ENCODE measurements at regions not wholly inside any gene's neighbourhood (a gene's known extent, or its start where the extent isn't known, plus 50 kb on each side); places are given as distances from the start of the nearest gene placed in this dataset.
"Not testable (repeated sequence)": the region's sequence is repeated elsewhere in the genome, so short reads cannot be mapped to it uniquely, and the experiment has no call there.

DNA sequence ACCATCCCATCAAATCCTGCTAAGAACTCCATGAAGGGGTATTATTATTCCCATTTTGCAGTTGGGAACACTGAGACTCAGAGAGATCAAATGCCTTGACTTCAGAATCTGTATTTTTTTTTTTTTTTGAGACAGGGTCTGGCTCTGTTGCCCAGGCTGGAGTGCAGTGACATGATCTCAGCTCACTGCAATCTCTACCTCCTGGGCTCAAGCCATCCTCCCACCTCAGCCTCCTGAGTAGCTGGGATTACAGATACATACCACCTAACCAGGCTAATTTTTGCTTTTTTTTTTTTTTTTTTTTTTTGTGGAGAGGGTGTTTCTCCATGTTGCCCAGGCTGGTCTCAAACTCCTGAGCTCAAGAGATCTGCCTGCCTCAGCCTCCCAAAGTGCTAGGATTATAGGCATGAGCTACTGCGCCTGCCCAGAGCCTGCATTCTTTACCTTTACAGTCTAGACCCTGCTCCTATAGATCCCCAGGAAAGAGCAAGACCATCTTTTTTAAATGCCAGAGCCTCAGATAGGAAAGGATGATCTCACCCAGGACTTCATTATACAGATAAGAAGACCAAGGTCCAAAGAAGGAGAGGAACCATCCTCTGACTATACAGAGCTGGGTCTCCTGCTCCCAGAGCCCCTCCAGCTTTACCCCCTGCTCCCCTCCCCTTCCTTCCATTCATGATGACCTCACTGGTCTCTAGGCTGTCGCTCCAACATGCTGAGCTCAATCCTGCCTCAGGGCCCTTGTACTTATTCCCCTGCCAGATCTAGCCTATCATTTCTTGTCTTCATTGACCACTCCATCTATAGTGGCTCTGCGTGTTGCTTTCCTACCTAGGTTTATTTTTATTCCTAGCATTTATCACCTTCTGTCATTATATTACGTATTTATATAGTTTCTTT, 138.6 kb downstream of the CEBPB start:
- no peak for DNase-seq (ENCODE audit: low read depth, low spot score)

DNA sequence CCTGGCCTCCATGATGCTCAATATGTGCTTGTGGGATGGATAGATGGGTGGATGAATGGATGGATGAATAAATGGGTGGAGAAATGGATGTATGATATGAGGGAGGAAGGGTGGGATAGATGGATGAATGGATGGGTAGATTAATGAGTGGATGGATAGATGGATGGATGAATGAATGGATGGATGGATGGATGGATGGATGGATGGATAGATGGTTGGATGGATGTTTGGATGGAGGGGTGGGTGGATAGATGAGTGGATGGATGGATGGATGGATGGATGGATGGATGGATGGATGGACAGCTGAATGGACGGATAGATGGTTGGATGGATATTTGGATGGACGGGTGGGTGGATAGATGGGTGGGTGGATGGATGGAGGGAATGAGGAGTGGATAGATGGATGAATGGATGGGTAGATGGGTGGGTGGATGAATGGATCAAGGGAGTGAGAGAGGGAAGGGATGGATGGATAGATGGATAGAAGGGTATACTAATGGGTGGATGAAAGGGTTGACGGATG, 139.4 kb downstream of the CEBPB start:
- no peak for DNase-seq (ENCODE audit: low read depth, low spot score)

DNA sequence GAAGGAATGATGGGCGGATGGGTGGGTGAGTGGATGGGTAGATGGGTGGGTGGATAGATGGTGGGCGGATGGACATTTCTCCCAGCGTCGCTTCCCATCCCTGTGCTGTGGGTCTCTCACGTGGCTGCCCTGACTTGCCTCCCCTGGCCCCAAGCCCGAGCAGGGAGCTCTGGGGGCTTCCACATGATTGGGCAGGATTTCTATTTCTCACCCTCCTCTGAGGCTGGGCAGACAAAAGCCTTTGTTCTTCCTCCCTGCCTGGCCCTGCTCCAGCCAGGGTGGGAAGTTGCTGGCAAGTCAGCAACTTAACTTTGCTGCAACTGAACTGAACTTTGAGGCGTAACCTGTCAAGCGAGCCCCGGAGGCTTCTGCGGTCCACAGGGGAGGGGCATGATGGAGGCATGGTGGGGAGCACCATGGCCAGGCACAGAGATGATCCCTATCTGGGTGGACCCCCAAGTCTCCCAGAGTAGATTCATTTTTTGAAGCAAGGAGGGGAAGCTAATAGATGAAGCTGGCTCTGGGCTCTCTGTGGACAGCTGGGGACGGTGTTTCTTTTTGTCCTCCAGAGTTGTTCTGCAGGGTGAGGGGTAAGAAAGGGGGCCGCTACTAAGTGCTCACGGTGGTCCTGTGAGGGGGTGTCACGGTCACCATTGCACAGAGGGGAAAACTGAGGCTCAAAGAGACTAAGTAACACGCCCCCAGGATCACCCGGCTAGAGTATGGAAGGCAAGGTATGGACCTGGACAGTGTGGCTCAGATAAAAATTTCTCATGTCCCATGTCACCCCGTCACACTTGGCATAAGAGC, 140.1 kb downstream of the CEBPB start:
- peak; percentile 89 for DNase-seq (ENCODE audit: low read depth, low spot score)

DNA sequence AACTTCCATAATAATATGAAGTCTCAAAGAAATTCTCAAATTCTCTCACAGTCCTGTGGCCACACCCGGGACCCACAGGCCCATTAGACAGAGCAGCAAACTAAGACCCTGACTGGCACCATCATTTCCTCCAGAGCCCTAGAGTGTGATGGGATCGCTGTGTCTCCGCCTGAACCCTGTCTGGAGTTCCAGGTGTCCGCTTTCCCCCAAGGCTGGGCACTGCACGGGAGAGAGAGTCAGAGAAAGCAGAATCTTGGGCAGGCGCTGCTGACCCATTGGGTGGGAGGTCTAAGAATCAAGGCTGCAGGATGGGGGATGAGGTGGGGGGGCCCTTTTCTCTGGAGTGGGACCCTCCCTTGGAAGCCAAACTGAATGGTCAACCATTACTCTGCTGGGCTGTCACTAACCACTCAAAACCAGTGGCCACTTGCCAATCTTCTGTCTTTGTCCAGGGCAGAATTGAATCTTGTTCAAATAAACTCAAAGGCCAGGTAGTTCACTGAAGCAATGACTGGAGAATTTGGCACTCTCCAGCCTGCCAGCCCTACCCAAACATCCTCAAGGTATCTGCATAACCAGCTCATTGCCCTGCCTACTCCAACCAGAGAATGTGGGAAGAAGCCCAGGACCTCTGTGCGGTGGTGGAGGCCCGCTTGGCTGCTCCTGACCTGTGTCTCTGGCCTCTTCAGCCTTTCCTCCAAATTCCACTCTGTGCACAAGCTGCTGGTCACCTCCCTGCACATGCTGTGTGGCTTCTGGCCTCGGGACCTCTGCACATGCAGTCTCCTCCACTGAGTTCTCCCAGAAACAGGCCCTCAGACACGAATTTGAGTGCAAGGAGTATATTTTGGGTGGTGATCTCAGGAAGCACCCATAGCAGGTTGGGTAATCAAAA, 141.1 kb downstream of the CEBPB start:
- DNase-seq (ENCODE audit: low read depth, low spot score) = peak; percentile 46

DNA sequence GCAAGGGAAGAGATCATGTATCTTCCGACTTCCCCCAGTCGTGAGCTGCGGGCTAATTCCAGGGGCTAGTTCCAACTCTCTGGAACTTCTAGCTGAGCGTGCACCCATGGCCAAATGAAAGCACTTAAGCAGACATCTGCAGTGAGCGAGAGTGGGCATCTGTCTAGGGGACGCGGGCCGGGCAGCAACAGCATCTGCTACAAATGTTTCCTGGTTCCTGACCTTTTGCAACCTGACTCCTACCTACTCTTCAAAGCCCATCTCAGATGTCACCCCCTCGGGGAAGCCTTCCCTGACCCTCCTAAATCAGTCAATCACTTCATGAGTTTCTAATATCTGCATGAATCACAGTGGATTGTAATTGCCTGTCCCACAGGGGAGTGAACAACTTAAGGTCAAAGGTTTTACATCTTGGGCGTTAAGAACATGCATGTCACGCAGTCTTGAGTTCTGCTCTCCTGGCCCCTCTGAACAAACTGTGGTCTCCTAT, 141.9 kb downstream of the CEBPB start:
- DNase-seq (ENCODE audit: low read depth, low spot score) = no peak

DNA sequence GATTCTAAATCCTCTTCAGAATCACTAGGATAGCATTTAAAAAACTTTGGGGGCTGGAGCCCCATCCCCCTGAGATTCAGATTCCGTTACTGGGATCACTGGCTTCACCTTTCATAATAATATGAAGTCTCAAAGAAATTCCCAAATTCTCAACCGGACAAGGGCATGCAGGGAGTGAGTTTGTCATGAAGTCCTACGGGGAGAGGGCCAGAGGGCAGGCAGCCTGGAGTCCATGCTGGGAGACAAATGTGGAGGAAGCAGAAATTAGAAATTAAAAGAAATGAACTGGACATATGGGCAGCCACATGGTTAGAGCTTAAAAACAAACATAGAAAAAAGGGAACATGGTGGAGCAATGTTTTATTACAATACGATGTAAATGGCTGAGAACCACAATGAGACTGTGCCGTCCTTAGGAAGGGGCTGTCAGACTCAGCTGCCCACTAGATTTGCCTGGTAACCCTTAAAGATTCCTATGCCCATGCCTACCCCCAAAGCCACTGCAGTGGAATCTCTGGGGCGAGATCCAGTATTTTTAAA, 142.6 kb downstream of the CEBPB start:
- no peak for DNase-seq (ENCODE audit: low read depth, low spot score)

DNA sequence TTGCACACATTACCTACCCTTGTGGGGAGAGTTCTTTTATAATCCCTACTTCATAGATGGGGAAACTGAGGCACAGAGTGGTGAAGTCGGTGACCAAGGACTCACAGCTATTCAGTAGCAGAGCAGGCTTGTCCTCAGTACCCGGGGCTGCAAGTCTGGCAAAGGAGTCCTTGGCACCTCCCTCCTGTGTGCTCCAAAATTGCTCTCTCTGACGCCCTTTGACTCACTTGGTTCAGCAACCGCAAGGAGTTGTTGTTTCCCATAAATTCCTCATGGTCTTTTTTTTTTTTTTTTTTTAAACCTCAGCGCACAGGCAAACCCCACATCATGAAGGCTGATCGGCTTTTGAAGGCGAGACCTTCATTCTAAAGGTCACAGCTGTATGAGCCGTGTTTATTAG, 143.2 kb downstream of the CEBPB start:
- peak; percentile 84 for DNase-seq (ENCODE audit: low read depth, low spot score)

DNA sequence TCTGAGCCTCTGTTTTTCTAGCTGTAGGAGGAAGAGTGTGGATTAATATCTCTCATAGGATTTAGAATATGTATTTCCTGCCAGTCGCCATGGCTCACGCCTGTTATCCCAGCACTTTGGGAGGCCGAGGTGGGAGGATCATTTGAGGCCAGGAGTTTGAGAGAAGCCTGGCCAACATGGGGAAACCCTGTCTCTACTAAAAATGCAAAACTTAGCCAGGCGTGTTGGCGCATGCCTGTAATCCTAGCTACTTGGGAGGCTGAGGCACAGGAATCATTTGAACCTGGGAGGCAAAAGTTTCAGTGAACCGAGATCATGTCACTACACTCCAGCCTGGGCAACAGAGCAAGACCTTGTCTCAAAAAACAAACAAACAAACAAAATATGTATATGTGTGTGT, 143.9 kb downstream of the CEBPB start:
- DNase-seq (ENCODE audit: low read depth, low spot score) = not testable (repeated sequence)

DNA sequence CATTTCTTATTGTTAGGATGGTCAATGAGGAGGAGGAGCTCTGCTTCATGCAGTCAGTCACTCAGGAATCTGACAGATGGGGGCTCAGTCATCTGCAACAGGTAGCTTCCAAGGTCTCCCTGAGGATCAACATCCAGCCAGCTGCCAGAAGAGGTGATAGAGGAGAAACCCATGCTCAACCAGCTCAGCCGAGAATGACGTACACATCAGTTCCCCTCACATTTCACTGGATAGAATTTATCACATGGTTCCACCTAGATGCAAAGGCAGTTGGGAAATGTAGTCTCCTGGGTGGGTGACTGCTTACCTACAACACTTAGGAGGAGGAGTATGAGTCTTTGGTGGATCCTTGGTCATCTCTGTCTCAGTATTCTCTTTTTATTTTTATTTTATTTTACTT, 144.5 kb downstream of the CEBPB start:
- DNase-seq (ENCODE audit: low read depth, low spot score) = peak; percentile 39

DNA sequence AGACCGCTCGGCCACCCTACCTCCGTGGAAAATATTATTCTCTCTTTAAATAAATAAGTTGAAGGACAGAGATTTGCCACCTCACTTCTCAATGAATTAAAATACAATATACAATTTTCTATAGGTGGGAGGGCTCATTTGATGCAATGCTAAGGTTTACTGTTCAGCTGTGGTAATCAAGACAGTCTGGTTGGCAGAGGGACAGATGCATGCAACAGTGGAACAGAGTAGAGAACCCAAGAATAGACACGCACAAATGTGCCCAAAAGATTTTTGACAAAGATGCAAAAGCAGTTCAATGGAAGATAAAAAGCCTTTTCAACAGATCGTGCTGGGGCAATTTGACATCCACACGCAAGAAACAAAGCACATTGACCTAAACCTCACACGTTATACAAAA, 145.2 kb downstream of the CEBPB start:
- DNase-seq (ENCODE audit: low read depth, low spot score) = no peak

DNA sequence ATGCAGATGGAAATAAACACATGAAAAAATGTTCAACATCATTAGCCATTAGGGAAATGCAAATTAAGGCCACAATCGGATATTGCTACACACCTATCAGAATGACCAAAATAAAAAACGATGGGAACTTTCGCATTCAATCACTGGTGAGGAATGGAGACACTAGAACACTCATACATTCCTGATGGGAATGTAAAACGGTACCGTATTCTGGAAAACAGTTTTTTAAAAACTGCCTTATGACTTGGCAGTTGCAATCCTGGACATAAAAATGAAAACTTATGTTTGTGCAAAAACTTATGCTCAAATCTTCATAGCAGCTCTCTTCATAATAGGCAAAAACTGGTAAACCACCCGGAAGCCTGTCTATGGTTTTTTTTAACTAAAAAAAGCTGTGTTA, 146.0 kb downstream of the CEBPB start:
- no peak for DNase-seq (ENCODE audit: low read depth, low spot score)

DNA sequence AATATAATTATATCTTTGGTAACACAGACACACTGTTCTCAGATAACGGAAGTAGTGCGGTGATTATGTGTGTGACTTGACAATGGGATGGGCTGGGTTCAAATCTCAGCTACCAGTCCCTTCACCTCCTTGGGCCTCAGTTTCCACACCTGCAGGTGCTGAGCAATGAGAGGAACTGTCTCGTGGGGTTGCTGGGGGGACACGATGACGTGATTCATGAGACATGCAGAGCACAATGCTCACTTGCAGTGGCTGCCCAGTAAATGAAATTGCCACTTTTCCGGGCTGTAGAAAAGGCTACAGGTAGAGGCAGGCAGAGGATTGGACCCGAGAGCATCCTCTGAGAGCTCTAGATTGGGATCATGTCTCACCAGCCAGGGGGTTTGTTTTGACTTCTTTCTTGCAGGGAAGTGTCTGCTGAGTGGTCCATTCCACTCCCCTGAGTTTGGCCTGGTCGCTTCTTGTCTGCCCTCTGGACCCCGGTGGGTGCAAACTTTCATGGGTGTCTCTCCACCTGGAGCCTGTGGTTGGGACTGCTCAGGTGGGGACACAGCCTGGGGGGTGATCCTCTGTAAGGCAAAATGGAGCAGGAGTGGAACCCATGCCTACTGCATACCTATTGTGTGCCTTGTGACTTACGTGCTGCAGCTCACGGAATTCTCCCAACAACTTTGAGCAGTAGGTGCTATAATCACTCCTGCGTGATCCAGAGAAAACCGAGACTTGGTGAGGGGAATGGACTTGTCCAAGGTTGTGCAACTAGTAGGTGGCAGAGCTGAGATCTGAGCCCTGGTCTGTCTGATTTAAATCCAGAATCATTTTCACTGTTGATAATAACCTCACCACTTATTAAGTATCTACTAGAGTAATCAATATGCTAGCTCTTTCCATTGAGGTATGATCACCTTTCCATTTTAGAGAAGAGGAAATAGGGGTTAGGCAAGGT, 147.2 kb downstream of the CEBPB start:
- DNase-seq (ENCODE audit: low read depth, low spot score) = no peak

DNA sequence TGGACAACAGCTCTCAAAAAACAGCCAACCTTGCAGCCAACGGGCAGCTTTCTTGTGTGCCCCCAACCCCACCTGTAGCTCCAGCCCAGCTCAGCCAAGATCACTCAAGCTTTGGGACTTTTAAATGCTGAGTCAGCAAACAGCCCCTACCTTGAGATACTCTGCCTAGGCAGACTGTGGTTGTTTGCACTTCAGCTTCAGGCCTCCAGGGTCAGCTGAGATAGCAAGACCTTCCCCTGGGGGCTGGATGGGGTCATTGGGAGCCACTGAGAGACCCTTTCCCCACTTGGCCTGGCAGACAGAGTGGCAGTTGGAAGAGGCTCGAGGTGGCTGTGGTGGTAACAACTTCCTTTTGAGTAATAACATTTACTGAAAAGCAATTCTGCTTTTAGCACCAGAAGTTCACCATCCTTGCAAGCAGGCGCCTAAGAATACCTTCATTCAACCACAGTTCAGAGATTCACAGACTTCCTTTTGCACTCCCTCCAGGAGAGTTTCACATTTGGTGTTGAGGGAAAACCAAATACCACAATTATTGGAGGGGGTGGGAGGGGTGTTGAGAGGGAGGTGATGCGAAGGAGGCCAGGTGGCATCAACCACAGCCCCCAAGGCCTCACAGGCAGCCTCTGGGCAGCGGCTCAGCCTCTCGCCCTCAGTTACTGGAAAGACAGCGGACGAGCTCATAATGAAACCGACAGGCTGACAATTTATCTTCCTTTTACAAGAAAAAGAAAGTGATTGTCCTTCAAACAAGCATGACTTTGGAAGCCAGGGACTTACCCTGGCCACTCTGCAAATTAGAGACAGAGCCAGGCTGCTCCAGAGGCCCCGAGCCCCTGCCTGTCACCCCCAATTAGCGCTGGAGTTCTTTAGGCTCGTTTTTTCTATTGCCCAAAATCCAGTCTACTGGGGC, 148.1 kb downstream of the CEBPB start:
- peak; percentile 59 for DNase-seq (ENCODE audit: low read depth, low spot score)

DNA sequence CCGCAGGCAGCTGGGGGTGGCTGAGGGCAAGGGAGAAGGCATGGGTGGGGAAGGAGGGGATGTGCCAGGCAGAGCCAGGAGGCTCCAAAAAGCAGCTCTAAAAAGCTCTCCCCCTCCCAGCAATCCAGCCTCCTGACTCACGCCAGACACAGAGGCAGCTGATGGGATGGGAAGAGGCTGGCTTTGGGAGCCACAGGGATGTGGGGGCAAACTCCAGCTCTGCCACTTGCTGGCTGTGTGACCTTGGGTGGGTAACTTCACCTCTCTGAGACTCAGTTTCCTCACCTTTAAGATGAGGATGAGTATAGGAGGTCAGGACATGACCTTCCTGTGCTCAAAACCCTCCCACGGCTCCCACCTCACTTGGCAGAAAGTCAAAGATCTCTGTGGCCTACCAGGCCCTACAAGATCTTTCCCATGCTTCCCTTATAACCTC, 148.9 kb downstream of the CEBPB start:
- peak; percentile 78 for DNase-seq (ENCODE audit: low read depth, low spot score)

DNA sequence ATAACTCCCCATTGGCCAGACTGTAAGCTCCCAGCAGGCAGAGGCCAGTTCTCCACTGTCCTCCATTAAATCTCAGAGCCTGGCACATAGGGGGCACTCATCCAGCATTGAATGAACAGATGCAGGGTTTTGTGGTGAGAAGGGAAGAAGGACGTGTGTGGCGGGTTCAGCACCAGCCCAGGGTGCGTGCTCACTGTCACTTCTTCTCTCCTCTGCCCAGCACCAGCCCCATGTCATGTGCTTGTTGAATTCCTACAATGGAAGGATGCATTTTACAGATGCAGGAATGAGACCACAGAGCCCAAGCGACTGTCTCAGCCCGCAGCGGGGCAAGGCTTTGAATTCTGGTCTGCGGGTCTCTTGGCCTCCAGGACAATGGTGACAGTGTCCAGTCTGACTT, 149.9 kb downstream of the CEBPB start:
- DNase-seq (ENCODE audit: low read depth, low spot score) = no peak

DNA sequence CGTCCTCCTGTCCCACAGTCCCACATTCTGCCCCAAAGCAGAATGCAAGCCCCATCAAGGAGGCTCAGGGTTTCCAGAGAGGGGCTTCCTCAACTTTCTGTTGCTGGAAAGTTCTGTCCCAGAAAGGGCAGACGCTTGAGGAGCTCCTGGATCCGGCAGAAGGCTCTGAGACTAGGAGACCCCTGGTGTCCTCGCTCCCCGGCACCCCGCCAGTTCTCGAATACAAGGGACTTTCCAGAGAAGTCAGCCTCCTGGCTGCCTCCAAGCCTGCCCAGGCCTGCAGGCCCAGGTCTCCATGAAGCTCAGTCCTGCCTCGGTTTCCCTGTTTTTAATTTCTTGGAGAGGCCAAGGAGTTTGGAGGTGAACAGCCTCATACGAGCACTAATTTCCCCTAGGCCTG, 150.4 kb downstream of the CEBPB start:
- DNase-seq (ENCODE audit: low read depth, low spot score) = no peak

DNA sequence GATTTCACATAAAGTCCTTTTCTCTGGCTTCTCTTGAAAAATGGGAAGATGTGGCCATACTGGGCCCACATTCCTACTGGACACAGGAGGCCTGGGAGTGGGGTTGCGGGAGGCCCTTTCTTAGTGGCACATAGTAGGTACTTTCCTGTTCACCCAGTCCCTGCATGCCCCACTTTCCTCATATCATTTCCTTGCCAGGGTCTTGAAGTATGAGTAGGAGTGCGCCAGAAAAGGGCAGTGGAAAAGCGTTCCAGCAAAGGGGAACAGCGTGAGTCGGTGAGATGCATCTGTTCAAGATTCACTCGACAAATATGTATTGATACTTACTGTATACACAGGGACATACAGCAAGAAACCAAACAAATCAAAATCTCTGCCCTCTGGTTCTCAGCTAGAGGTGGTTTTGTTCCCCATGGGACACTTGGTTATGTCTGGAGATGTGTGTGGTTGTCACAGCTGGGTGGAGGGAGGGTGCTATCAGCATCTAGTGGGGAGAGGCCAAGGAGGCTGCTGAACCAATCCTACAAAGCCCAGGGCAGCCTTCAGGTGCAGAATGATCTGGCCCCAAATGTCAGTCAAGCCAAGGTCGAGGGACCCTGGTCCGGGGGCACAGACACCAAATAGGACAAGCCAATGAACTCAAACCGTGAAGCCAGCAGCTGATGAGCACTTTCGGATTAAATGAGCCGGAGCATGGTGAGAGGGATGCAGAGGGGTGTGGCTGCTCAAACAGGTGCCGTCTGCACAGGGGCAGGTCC, 151.4 kb downstream of the CEBPB start:
- DNase-seq (ENCODE audit: low read depth, low spot score) = no peak

DNA sequence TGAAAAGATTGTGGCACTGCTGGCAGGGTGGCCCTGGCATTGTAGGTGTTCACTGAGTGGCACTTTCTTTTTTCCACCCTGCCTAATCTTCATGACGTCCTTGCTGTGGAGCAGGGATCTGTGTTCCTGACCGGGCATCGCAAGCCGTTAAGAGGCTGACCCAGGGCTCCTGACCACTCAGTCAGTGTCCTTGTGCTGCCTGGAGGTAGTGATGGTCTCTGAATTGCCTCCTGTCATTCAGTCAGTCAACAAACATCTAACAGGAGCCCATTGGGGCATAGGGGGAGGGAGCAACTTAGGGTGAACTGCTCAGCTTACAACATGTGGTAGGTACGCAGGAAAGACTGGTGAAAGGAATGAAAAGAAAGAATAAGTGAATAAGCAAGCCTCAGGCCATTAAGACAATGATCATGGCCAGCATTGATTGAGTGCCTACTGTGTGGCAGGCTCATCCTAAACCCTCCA, 152.0 kb downstream of the CEBPB start:
- DNase-seq (ENCODE audit: low read depth, low spot score) = no peak

Measured in astrocyte of the hippocampus (primary cell).